ENCODE measurements at regions not wholly inside any gene's neighbourhood (a gene's known extent, or its start where the extent isn't known, plus 50 kb on each side); places are given as distances from the start of the nearest gene placed in this dataset.

DNA sequence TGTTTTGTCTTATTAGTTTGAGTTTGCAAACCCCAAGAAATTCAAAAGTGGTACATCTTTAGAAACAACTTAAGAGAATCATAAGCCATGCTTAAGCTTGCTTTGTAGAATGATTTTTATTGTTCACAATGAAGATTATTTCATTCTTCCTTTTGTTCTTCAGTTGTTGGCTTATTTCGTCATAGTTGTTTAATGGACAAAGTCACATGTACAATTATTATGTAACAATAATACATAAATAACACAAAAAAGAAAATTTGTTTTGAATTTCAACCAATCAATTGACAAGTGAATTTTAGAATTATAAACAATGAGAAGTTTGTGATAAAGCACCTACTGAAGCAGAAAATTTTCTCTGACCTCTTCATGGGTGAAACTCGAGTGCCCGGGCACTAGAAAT, 111.8 kb upstream of the IGF1 start:
- no peak overlapping the region for H3K4me2 ChIP-seq
- no peaks in the 10 kb centered on the region for H3K4me1 ChIP-seq
- ChIA-PET CTCF (no interaction called here), POLR2A (no interaction called here)
- no peak for ATAC-seq
- H3K27ac ChIP-seq, result no peak overlapping the region
- FAIRE-seq, result no peak
- TF ChIP-seq TP53 (CRISPR knock-in tag; IDR thresholded peaks at IDR 0.05) (no peak), ATOH8 (CRISPR knock-in tag; IDR thresholded peaks at IDR 0.05; ENCODE audit: low read depth) (no peak)
- TF ChIP-seq, protein P1, sequence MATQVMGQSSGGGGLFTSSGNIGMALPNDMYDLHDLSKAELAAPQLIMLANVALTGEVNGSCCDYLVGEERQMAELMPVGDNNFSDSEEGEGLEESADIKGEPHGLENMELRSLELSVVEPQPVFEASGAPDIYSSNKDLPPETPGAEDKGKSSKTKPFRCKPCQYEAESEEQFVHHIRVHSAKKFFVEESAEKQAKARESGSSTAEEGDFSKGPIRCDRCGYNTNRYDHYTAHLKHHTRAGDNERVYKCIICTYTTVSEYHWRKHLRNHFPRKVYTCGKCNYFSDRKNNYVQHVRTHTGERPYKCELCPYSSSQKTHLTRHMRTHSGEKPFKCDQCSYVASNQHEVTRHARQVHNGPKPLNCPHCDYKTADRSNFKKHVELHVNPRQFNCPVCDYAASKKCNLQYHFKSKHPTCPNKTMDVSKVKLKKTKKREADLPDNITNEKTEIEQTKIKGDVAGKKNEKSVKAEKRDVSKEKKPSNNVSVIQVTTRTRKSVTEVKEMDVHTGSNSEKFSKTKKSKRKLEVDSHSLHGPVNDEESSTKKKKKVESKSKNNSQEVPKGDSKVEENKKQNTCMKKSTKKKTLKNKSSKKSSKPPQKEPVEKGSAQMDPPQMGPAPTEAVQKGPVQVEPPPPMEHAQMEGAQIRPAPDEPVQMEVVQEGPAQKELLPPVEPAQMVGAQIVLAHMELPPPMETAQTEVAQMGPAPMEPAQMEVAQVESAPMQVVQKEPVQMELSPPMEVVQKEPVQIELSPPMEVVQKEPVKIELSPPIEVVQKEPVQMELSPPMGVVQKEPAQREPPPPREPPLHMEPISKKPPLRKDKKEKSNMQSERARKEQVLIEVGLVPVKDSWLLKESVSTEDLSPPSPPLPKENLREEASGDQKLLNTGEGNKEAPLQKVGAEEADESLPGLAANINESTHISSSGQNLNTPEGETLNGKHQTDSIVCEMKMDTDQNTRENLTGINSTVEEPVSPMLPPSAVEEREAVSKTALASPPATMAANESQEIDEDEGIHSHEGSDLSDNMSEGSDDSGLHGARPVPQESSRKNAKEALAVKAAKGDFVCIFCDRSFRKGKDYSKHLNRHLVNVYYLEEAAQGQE (IDR thresholded peaks at IDR 0.05), result no peak
- no peak overlapping the region for H3K4me3 ChIP-seq
- no peak for DNase-seq (ENCODE audit: low read depth in 1 of 2, low spot score in 1 of 2)
- H3K9me3 ChIP-seq, result no peaks in the 10 kb centered on the region
- WGBS (ENCODE audit: missing lambda C conversion rate), result 81% methylated on average over 3 of the region's 3 CpGs

DNA sequence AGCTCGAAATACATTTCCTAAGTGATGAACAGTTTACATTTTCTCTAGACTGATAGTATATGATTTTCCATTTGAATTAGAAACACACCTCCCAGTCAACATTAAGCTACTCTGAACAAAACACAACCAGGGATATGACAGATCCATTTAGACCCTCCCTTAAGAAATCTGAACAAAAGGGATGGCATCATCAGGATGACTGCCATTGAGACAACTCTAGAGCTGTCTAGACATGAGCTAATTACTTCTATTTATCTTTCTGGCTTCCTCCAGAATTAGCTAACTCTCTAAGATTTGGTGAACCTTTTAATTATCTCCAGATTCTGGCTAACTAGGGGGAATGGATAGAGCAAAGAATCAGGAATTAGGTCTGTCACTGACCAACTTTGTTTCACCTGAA, 92.9 kb upstream of the IGF1 start:
- CTCF ChIA-PET, result interaction anchor here (0.7 to 1.4 kb wide), 5 partner anchors 25 to 186 kb away, joined by 3 read pairs; no protein-coding TSS in a partner anchor
- no peak overlapping the region for H3K27ac ChIP-seq
- TF ChIP-seq, protein P2, sequence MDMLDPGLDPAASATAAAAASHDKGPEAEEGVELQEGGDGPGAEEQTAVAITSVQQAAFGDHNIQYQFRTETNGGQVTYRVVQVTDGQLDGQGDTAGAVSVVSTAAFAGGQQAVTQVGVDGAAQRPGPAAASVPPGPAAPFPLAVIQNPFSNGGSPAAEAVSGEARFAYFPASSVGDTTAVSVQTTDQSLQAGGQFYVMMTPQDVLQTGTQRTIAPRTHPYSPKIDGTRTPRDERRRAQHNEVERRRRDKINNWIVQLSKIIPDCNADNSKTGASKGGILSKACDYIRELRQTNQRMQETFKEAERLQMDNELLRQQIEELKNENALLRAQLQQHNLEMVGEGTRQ (IDR thresholded peaks at IDR 0.05), result no peak
- TF ChIP-seq NFE2L2 (conservative IDR thresholded peaks at IDR 0.05; ENCODE audit: low read length), result no peak
- no peak for TF ChIP-seq FOXS1 (CRISPR knock-in tag; IDR thresholded peaks at IDR 0.05)
- TF ChIP-seq, protein P3, sequence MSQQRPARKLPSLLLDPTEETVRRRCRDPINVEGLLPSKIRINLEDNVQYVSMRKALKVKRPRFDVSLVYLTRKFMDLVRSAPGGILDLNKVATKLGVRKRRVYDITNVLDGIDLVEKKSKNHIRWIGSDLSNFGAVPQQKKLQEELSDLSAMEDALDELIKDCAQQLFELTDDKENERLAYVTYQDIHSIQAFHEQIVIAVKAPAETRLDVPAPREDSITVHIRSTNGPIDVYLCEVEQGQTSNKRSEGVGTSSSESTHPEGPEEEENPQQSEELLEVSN (IDR thresholded peaks at IDR 0.05; ENCODE audit: borderline replicate concordance, low read depth), result no peak
- no peak for TF ChIP-seq CEBPB (IDR thresholded peaks at IDR 0.05)
- TF ChIP-seq JUNB (IDR thresholded peaks at IDR 0.05), result no peak
- TF ChIP-seq HOXB13 (CRISPR knock-in tag; IDR thresholded peaks at IDR 0.05; ENCODE audit: low read depth), result no peak
- no peak for TF ChIP-seq HOXB5 (CRISPR knock-in tag; IDR thresholded peaks at IDR 0.05)
- no peak for TF ChIP-seq HDAC2 (IDR thresholded peaks at IDR 0.05)
- no peak for TF ChIP-seq FOSB (CRISPR knock-in tag; IDR thresholded peaks at IDR 0.05)
- no peak for TF ChIP-seq NR3C1 (IDR thresholded peaks at IDR 0.05)
- TF ChIP-seq CBX2 (IDR thresholded peaks at IDR 0.05; ENCODE audit: borderline replicate concordance, low read depth), result no peak
- DNase-seq (ENCODE audit: low read depth in 1 of 2, low spot score in 1 of 2) (peak in 1 of 2 experiments; percentile 22), ATAC-seq (peak in 1 of 2 experiments; percentile 51; a peak in 2 of 6 replicates), FAIRE-seq (no peak)
- POLR2A ChIA-PET, result no interaction called here
- no peak overlapping the region for H3K4me2 ChIP-seq
- H3K9me3 ChIP-seq, result no peaks in the 10 kb centered on the region
- H3K4me1 ChIP-seq, result peaks cover 3% of the 10 kb centered on the region
- no peak overlapping the region for H3K4me3 ChIP-seq
- WGBS (ENCODE audit: missing lambda C conversion rate), result 86% methylated on average over 1 of the region's 1 CpG

GRCh38 chr12:102571889-102572288, 91.5 kb upstream of the IGF1 start:
- no peak for DNase-seq (ENCODE audit: low read depth in 1 of 2, low spot score in 1 of 2)
- Histone ChIP-seq H3K4me1 (peaks cover 17% of the 10 kb centered on the region), H3K4me3 (no peak overlapping the region), H3K27ac (peak overlapping the region in 1 of 2 experiments; percentile 32; a peak in 1 of 6 replicates), H3K9me3 (no peaks in the 10 kb centered on the region), H3K4me2 (no peak overlapping the region)
- WGBS (ENCODE audit: missing lambda C conversion rate), result 75% methylated on average over 3 of the region's 3 CpGs
- ATAC-seq, result no peak
- no peak for FAIRE-seq
- TF ChIP-seq MAFK (IDR thresholded peaks at IDR 0.05; ENCODE audit: partially characterized antibody), result peak; percentile 59
- no peak for TF ChIP-seq POLR2AphosphoS2 (conservative IDR thresholded peaks at IDR 0.05; ENCODE audit: low read length)
- POLR2A ChIA-PET, result no interaction called here
- CTCF ChIA-PET, result interaction anchor here (0.5 kb wide), 1 partner anchor 92 kb away, joined by 3 read pairs; no protein-coding TSS in a partner anchor
